ENCODE measurements at regions not wholly inside any gene's neighbourhood (a gene's known extent, or its start where the extent isn't known, plus 50 kb on each side); places are given as distances from the start of the nearest gene placed in this dataset.
A peak's percentile ranks its signal among the peaks of the same experiment; 100 is the strongest.
"Not testable (repeated sequence)": the region's sequence is repeated elsewhere in the genome, so short reads cannot be mapped to it uniquely, and the experiment has no call there.

GRCh38 chr3:61372723-61373122 lies 121.5 kb upstream of the FHIT start:
- FAIRE-seq: no peak
- DNase-seq (ENCODE audit: extremely low spot score, insufficient read length, low read depth): no peak

GRCh38 chr3:61378311-61378710 lies 127.1 kb upstream of the FHIT start:
- FAIRE-seq: peak; percentile 31
- DNase-seq (ENCODE audit: extremely low spot score, insufficient read length, low read depth): no peak

GRCh38 chr3:61381745-61382392 lies 130.6 kb upstream of the FHIT start:
- FAIRE-seq: peak; percentile 95
- DNase-seq (ENCODE audit: extremely low spot score, insufficient read length, low read depth): peak; percentile 18

GRCh38 chr3:61387817-61388216 lies 136.6 kb upstream of the FHIT start:
- no peak for FAIRE-seq
- no peak for DNase-seq (ENCODE audit: extremely low spot score, insufficient read length, low read depth)

- not testable (repeated sequence) for FAIRE-seq; DNase-seq (ENCODE audit: extremely low spot score, insufficient read length, low read depth)
Measured at GRCh38 chr3:61393480-61393947, 142.3 kb upstream of the FHIT start.

- DNase-seq (ENCODE audit: extremely low spot score, insufficient read length, low read depth): no peak
- no peak for FAIRE-seq
Measured at GRCh38 chr3:61401359-61401758, 150.1 kb upstream of the FHIT start.

- FAIRE-seq (no peak), DNase-seq (ENCODE audit: extremely low spot score, insufficient read length, low read depth) (no peak)
Measured at GRCh38 chr3:61407397-61407796, 154.0 kb upstream of the PTPRG start.

GRCh38 chr3:61409638-61410037 lies 151.7 kb upstream of the PTPRG start:
- FAIRE-seq: no peak
- DNase-seq (ENCODE audit: extremely low spot score, insufficient read length, low read depth): no peak

GRCh38 chr3:61410358-61410757 lies 151.0 kb upstream of the PTPRG start:
- FAIRE-seq: not testable (repeated sequence)

GRCh38 chr3:61411009-61411662 lies 150.2 kb upstream of the PTPRG start:
- DNase-seq (ENCODE audit: extremely low spot score, insufficient read length, low read depth) (no peak), FAIRE-seq (no peak)

More at GRCh38 chr3:61410358-61410757, 151.0 kb upstream of the PTPRG start:
- DNase-seq (ENCODE audit: extremely low spot score, insufficient read length, low read depth): not testable (repeated sequence)

GRCh38 chr3:61414456-61414855 lies 146.9 kb upstream of the PTPRG start:
- FAIRE-seq: peak; percentile 75
- peak; percentile 9 for DNase-seq (ENCODE audit: extremely low spot score, insufficient read length, low read depth)

- FAIRE-seq (peak; percentile 9), DNase-seq (ENCODE audit: extremely low spot score, insufficient read length, low read depth) (no peak)
Measured at GRCh38 chr3:61415201-61415600, 146.2 kb upstream of the PTPRG start.

GRCh38 chr3:61416618-61417017 lies 144.8 kb upstream of the PTPRG start:
- FAIRE-seq (no peak), DNase-seq (ENCODE audit: extremely low spot score, insufficient read length, low read depth) (no peak)

- FAIRE-seq (no peak), DNase-seq (ENCODE audit: extremely low spot score, insufficient read length, low read depth) (no peak)
Measured at GRCh38 chr3:61417352-61417751, 144.0 kb upstream of the PTPRG start.

- DNase-seq (ENCODE audit: extremely low spot score, insufficient read length, low read depth) (no peak), FAIRE-seq (peak; percentile 65)
Measured at GRCh38 chr3:61420136-61420759, 141.1 kb upstream of the PTPRG start.

GRCh38 chr3:61422945-61423673 lies 138.3 kb upstream of the PTPRG start:
- FAIRE-seq: no peak

GRCh38 chr3:61425356-61425755 lies 136.0 kb upstream of the PTPRG start:
- FAIRE-seq (no peak), DNase-seq (ENCODE audit: extremely low spot score, insufficient read length, low read depth) (no peak)

More at GRCh38 chr3:61422945-61423673, 138.3 kb upstream of the PTPRG start:
- no peak for DNase-seq (ENCODE audit: extremely low spot score, insufficient read length, low read depth)

GRCh38 chr3:61429106-61429505 lies 132.3 kb upstream of the PTPRG start:
- FAIRE-seq (no peak), DNase-seq (ENCODE audit: extremely low spot score, insufficient read length, low read depth) (no peak)

- not testable (repeated sequence) for DNase-seq (ENCODE audit: extremely low spot score, insufficient read length, low read depth); FAIRE-seq
Measured at GRCh38 chr3:61434901-61435300, 126.5 kb upstream of the PTPRG start.

- not testable (repeated sequence) for DNase-seq (ENCODE audit: extremely low spot score, insufficient read length, low read depth); FAIRE-seq
Measured at GRCh38 chr3:61435361-61435760, 126.0 kb upstream of the PTPRG start.

Data from GM18507 (cell line).